Osteocyte (in vitro differentiated cells): ENCODE measurements at regions not wholly inside any gene's neighbourhood (a gene's known extent, or its start where the extent isn't known, plus 50 kb on each side); places are given as distances from the start of the nearest gene placed in this dataset.
"Not testable (repeated sequence)": the region's sequence is repeated elsewhere in the genome, so short reads cannot be mapped to it uniquely, and the experiment has no call there.

ENCODE experiments used
- DNase-seq: peaks from one replicate; pipeline ENCODE4 v3.0.0; 2021; ENCODE audit warnings: mixed read lengths; ENCODE audit not compliant: unreplicated experiment; ENCODE audit errors: extremely low spot score
- H3K27ac Mint-ChIP-seq: one replicate; pipeline ENCODE4 v1.8.0; 2021; ENCODE audit warnings: mild to moderate bottlenecking, mixed read lengths; ENCODE audit not compliant: unreplicated experiment
- H3K27me3 Mint-ChIP-seq: one replicate; pipeline ENCODE4 v1.8.0; 2021; ENCODE audit warnings: mixed read lengths; ENCODE audit not compliant: unreplicated experiment
- H3K36me3 Mint-ChIP-seq: one replicate; pipeline ENCODE4 v1.8.0; 2021; ENCODE audit warnings: mixed read lengths; ENCODE audit not compliant: unreplicated experiment
- H3K4me1 Mint-ChIP-seq: one replicate; pipeline ENCODE4 v1.8.0; 2021; ENCODE audit warnings: mixed read lengths; ENCODE audit not compliant: unreplicated experiment
- H3K4me3 Mint-ChIP-seq: one replicate; pipeline ENCODE4 v1.8.0; 2021; ENCODE audit warnings: mild to moderate bottlenecking, moderate library complexity, mixed read lengths; ENCODE audit not compliant: unreplicated experiment
- H3K9me3 Mint-ChIP-seq: one replicate; pipeline ENCODE4 v1.8.0; 2021; ENCODE audit warnings: mixed read lengths; ENCODE audit not compliant: unreplicated experiment
- CTCF ChIP-seq: fragments of 200-600 bp; sonication (generic); IDR thresholded peaks from 2 replicates; pipeline ENCODE4 v1.5.0; 2021; ENCODE audit warnings: antibody characterized with exemption, mild to moderate bottlenecking, moderate library complexity

- Mint-ChIP-seq H3K9me3 (no peaks in the 10 kb centered on the region), H3K27me3 (peaks cover 18% of the 10 kb centered on the region), H3K36me3 (no peaks in the 10 kb centered on the region), H3K27ac (no peak overlapping the region), H3K4me1 (peaks cover 5% of the 10 kb centered on the region), H3K4me3 (no peak overlapping the region)
- TF ChIP-seq CTCF = no peak
- no peak for DNase-seq
These were observed 88.6 kb downstream of the CTH start for GRCh38 chr1:70499695-70500094.

- Mint-ChIP-seq H3K9me3 (no peaks in the 10 kb centered on the region), H3K27ac (no peak overlapping the region), H3K36me3 (no peaks in the 10 kb centered on the region), H3K27me3 (peaks cover 21% of the 10 kb centered on the region), H3K4me1 (peaks cover 10% of the 10 kb centered on the region), H3K4me3 (no peak overlapping the region)
- no peak for DNase-seq
- no peak for TF ChIP-seq CTCF
These were observed 92.3 kb downstream of the CTH start for GRCh38 chr1:70503358-70503757.

- no peaks in the 10 kb centered on the region for H3K36me3 Mint-ChIP-seq
These were observed 93.2 kb downstream of the CTH start for GRCh38 chr1:70504176-70504820.

GRCh38 chr1:70504821-70505193 lies 93.7 kb downstream of the CTH start:
- Mint-ChIP-seq H3K36me3 (no peaks in the 10 kb centered on the region), H3K27ac (no peak overlapping the region), H3K4me1 (peaks cover 11% of the 10 kb centered on the region), H3K9me3 (no peaks in the 10 kb centered on the region), H3K27me3 (peaks cover 21% of the 10 kb centered on the region), H3K4me3 (no peak overlapping the region)
- DNase-seq = no peak
- TF ChIP-seq CTCF = no peak

More at GRCh38 chr1:70504176-70504820, 93.2 kb downstream of the CTH start:
- no peak overlapping the region for H3K27ac Mint-ChIP-seq
- no peaks in the 10 kb centered on the region for H3K9me3 Mint-ChIP-seq
- H3K4me3 Mint-ChIP-seq = no peak overlapping the region
- peaks cover 21% of the 10 kb centered on the region for H3K27me3 Mint-ChIP-seq
- H3K4me1 Mint-ChIP-seq = peaks cover 10% of the 10 kb centered on the region
- no peak for DNase-seq
- no peak for TF ChIP-seq CTCF

- H3K9me3 Mint-ChIP-seq, DNase-seq, H3K4me3 Mint-ChIP-seq: not testable (repeated sequence)
These were observed 96.9 kb downstream of the CTH start for GRCh38 chr1:70507991-70508390.

More at GRCh38 chr1:70507991-70508390, 96.9 kb downstream of the CTH start:
- not testable (repeated sequence) for H3K27ac Mint-ChIP-seq, H3K36me3 Mint-ChIP-seq
- Mint-ChIP-seq H3K4me1 (peaks cover 15% of the 10 kb centered on the region), H3K27me3 (peaks cover 21% of the 10 kb centered on the region)
